HFFc6 (cell line): ENCODE measurements at regions not wholly inside any gene's neighbourhood (a gene's known extent, or its start where the extent isn't known, plus 50 kb on each side); places are given as distances from the start of the nearest gene placed in this dataset.

Source experiments
- DNase-seq: peaks from one replicate; pipeline ENCODE4 v3.0.0-alpha.2; 2018
- H3K27ac Mint-ChIP-seq: 2 replicates; pipeline ENCODE4 v1.8.0; 2020; ENCODE audit warnings: mild to moderate bottlenecking, mixed read lengths
- H3K27me3 Mint-ChIP-seq: 2 replicates; pipeline ENCODE4 v1.8.0; 2021; ENCODE audit warnings: mild to moderate bottlenecking, moderate library complexity, mixed read lengths; ENCODE audit not compliant: insufficient read depth
- H3K36me3 Mint-ChIP-seq: 2 replicates; pipeline ENCODE4 v1.8.0; 2021; ENCODE audit warnings: low read depth, mixed read lengths
- H3K4me1 Mint-ChIP-seq: 2 replicates; pipeline ENCODE4 v1.8.0; 2020; ENCODE audit warnings: low read depth, mixed read lengths
- H3K4me3 Mint-ChIP-seq: 2 replicates; pipeline ENCODE4 v1.8.0; 2020; ENCODE audit warnings: mild to moderate bottlenecking, moderate library complexity, mixed read lengths
- H3K9me3 Mint-ChIP-seq: 2 replicates; pipeline ENCODE4 v1.8.0; 2020; ENCODE audit warnings: mild to moderate bottlenecking, mixed read lengths
- TF ChIP-seq, protein P1 (sequence below): fragments of 200-600 bp; sonication (generic); IDR thresholded peaks from 2 replicates; pipeline ENCODE4 v1.5.0; 2021; ENCODE audit warnings: antibody characterized with exemption, mild to moderate bottlenecking

DNA sequence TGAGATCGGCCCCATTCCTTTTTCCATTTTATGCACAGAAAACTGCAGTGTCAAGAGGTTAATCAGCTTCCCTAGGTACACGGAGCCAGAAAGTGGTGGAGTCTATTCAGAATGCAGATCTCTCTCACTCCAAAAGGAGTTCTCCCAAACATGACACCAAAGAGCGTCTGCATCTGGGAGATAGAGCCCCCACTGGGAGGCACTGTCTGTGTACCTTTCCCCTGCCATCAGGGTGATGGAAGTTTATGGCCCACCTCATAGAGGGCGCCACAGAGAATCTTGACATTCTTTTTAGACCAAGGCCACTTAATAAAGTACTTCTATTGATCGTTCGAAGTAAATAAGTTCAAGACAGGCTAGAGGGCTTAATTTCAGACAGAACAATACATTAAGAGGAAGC lies 493.7 kb upstream of the ERCC4 start:
- Mint-ChIP-seq H3K27me3 (no peaks in the 10 kb centered on the region), H3K4me3 (no peak overlapping the region), H3K27ac (no peak overlapping the region), H3K36me3 (no peaks in the 10 kb centered on the region), H3K4me1 (peaks cover 15% of the 10 kb centered on the region; the same call in 1 of the 2 replicates), H3K9me3 (peaks cover 35% of the 10 kb centered on the region)
- TF ChIP-seq, protein P1, sequence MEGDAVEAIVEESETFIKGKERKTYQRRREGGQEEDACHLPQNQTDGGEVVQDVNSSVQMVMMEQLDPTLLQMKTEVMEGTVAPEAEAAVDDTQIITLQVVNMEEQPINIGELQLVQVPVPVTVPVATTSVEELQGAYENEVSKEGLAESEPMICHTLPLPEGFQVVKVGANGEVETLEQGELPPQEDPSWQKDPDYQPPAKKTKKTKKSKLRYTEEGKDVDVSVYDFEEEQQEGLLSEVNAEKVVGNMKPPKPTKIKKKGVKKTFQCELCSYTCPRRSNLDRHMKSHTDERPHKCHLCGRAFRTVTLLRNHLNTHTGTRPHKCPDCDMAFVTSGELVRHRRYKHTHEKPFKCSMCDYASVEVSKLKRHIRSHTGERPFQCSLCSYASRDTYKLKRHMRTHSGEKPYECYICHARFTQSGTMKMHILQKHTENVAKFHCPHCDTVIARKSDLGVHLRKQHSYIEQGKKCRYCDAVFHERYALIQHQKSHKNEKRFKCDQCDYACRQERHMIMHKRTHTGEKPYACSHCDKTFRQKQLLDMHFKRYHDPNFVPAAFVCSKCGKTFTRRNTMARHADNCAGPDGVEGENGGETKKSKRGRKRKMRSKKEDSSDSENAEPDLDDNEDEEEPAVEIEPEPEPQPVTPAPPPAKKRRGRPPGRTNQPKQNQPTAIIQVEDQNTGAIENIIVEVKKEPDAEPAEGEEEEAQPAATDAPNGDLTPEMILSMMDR, result no peak
- DNase-seq, result no peak

DNA sequence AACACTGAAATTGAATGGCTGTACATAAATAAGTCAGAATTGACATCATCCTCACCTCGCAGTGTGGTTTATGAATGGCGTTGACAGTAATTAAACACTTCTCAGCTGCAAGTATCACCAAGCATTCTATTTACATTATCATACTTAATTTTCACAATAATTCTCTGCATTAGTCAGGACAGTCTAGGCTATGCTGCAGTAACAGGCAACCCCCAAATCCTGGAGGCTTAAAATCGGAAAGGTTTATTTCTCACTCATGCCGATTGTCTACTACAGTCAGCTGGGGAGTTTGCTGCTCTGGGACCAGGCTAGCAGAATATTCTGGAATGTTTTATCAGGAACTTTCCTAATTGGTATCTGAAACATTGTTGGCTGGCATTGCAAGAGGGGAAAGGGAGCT lies 493.2 kb upstream of the ERCC4 start:
- Mint-ChIP-seq H3K9me3 (peaks cover 35% of the 10 kb centered on the region), H3K27ac (no peak overlapping the region), H3K36me3 (no peaks in the 10 kb centered on the region), H3K4me3 (no peak overlapping the region), H3K27me3 (no peaks in the 10 kb centered on the region), H3K4me1 (peaks cover 10% of the 10 kb centered on the region; the same call in 1 of the 2 replicates)
- TF ChIP-seq, protein P1, result no peak
- no peak for DNase-seq

DNA sequence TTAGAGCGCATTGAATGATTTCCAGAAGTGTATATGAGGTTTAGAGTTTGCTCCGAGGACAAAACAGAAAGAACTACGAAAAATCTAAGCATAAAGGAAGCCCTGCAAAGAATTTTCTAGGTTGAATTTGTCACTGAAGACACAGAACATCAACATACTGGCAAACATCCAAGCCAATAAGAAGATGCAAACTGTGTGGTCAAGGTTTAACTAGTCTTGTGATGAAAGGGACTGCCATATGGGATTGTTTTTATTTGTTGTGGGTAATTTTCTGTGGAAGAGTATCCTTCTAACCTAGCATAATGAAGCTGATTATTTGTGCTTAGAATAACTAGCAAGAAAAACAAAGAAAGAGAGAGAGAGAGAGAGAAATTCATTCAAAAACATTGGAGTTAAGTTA lies 492.0 kb upstream of the ERCC4 start:
- TF ChIP-seq, protein P1, result no peak
- H3K4me3 Mint-ChIP-seq, result no peak overlapping the region
- H3K9me3 Mint-ChIP-seq, result peaks cover 34% of the 10 kb centered on the region
- no peaks in the 10 kb centered on the region for H3K36me3 Mint-ChIP-seq
- no peak overlapping the region for H3K27ac Mint-ChIP-seq
- DNase-seq, result no peak
- peaks cover 9% of the 10 kb centered on the region; the same call in 1 of the 2 replicates for H3K4me1 Mint-ChIP-seq
- H3K27me3 Mint-ChIP-seq, result no peaks in the 10 kb centered on the region

DNA sequence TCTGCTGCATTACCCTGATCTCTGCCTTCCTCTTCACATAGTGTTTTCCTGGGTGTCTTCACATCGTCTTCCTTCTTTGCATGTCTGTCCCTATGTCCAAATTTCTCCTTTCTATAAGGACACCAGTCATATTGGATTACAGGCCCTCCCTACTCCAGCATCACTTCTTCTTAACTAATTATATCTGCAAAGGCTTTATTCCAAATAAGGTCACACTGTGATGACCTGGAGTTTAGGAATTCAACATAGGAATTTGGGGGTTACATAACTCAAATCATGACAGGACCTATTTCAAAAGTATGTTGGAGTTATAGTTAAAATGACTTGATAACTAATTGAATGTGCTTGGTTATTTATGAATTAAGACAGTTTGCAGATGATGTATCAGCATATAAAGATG lies 490.5 kb upstream of the ERCC4 start:
- Mint-ChIP-seq H3K4me1 (peaks cover 9% of the 10 kb centered on the region; the same call in 1 of the 2 replicates), H3K27ac (no peak overlapping the region), H3K27me3 (no peaks in the 10 kb centered on the region), H3K9me3 (peaks cover 23% of the 10 kb centered on the region), H3K4me3 (no peak overlapping the region), H3K36me3 (no peaks in the 10 kb centered on the region)
- TF ChIP-seq, protein P1, result no peak
- DNase-seq, result no peak

DNA sequence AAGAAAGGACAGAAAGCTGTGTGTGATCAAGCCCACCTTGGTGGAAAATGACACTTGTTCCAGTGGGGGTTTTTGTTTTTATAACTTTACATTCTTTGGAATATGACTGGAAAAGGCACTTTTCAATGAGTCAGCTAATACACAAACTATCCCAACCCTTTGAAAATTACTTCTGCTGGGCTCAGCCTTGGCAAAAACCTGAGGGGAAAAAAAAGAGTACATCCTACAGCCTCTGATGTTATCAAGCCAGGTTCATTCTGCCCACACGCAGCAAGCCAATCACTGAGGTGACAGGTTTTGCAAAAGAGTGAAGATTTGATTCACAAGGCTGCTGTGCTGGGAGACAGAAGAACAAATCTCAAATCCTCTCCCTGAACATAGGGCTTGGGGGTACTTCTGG lies 484.5 kb upstream of the ERCC4 start:
- no peak overlapping the region for H3K4me3 Mint-ChIP-seq
- H3K27ac Mint-ChIP-seq, result no peak overlapping the region

More for the DNA sequence above, 484.5 kb upstream of the ERCC4 start:
- Mint-ChIP-seq H3K9me3 (peaks cover 8% of the 10 kb centered on the region), H3K4me1 (peaks cover 7% of the 10 kb centered on the region), H3K27me3 (no peaks in the 10 kb centered on the region), H3K36me3 (no peaks in the 10 kb centered on the region)
- TF ChIP-seq, protein P1, result no peak
- no peak for DNase-seq
